Body of pancreas (tissue), 4 donors: ENCODE measurements at regions not wholly inside any gene's neighbourhood (a gene's known extent, or its start where the extent isn't known, plus 50 kb on each side); places are given as distances from the start of the nearest gene placed in this dataset.

ENCODE experiments used
- ATAC-seq: fragments of 150-250 bp; one replicate; pipeline ENCODE4 v1.9.1; 2016
- DNase-seq, 4 donors: peaks; one replicate each; pipeline ENCODE4 v3.0.0-alpha.2; 2019
- H3K27ac ChIP-seq, 4 donors: fragments of 200-600 bp; sonication (generic); 1 replicate in 3 of 4; 2 replicates in 1 of 4; pipeline versions ENCODE4 v1.5.1 to v1.6.1; 2016 to 2019; ENCODE audit warnings: mild to moderate bottlenecking in 1 of 4, mixed read lengths in 1 of 4, moderate library complexity in 1 of 4
- H3K27me3 ChIP-seq, 2 donors: fragments of 200-600 bp; sonication (generic); one replicate each; pipeline ENCODE4 v1.6.0; 2016; ENCODE audit warnings: mild to moderate bottlenecking in 1 of 2
- H3K36me3 ChIP-seq, 2 donors: fragments of 200-600 bp; sonication (generic); replicated peaks in 1 of 2; 2 replicates each; pipeline ENCODE4 v1.5.1; 2016; ENCODE audit warnings: low read depth in 2 of 2; ENCODE audit not compliant: insufficient read depth in 1 of 2
- H3K4me1 ChIP-seq: fragments of 200-600 bp; sonication (generic); one replicate; pipeline ENCODE4 v1.6.0; 2016
- H3K4me3 ChIP-seq, 2 donors: fragments of 200-600 bp; sonication (generic); 1 replicate in 1 of 2; 2 replicates in 1 of 2; pipeline ENCODE4 v1.5.1; 2016 to 2019
- H3K9me3 ChIP-seq, 3 donors: fragments of 200-600 bp; sonication (generic); 1 replicate in 2 of 3; 2 replicates in 1 of 3; pipeline ENCODE4 v1.5.1; 2016
- POLR2A ChIP-seq, 3 donors: fragments of 450-650 bp; IDR thresholded peaks; one replicate each; pipeline ENCODE4 v1.6.1; 2016; ENCODE audit warnings: antibody characterized with exemption in 3 of 3, mild to moderate bottlenecking in 2 of 3
- WGBS, 2 donors: methylation state at CpG; one replicate each; pipeline ENCODE4 v1.1.5; 2017; 5-methylcytosine and 5-hydroxymethylcytosine counted together
- intact Hi-C: fragments of 100-400 bp; cut with DNase I; formaldehyde crosslinking; loops from one replicate; pipeline ENCODE4 v1.15.1; 2023
- TF ChIP-seq, protein P1 (sequence below), 7 experiments: fragments of 450-650 bp in 4 of 7; fragments of 200-600 bp in 3 of 7; sonication (generic) in 3 of 7; IDR thresholded peaks; one replicate each; pipeline ENCODE4 v1.5.1; 2016 to 2019; ENCODE audit warnings: antibody characterized with exemption in 7 of 7

DNA sequence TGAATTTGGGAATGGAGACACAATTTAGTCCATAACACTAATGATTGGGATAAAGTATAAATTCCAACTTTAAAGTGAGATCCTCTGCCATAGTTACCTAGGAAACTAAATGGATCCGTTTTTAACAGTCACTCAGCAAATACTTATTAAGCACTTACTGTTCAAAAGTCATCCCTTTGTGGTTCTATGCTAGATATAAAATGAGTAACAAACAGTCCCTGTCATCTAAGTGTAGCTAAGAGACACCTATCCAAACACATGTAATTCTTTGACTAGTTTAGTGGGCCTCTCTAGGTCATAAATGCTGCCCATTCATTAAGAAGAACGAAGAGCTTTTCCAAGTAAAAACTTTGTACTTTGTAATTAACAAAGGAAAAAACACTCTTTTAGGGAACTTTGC lies 244.2 kb upstream of the CDIN1 start:
- H3K9me3 ChIP-seq: no peaks in the 10 kb centered on the region
- no peak for ATAC-seq
- no peak overlapping the region for H3K27ac ChIP-seq
- whole genome bisulfite sequencing, 2 donors: 60 to 67% methylated on average over 2 of the region's 2 CpGs
- no peak for TF ChIP-seq POLR2A (IDR thresholded peaks at IDR 0.05)
- TF ChIP-seq, protein P1, sequence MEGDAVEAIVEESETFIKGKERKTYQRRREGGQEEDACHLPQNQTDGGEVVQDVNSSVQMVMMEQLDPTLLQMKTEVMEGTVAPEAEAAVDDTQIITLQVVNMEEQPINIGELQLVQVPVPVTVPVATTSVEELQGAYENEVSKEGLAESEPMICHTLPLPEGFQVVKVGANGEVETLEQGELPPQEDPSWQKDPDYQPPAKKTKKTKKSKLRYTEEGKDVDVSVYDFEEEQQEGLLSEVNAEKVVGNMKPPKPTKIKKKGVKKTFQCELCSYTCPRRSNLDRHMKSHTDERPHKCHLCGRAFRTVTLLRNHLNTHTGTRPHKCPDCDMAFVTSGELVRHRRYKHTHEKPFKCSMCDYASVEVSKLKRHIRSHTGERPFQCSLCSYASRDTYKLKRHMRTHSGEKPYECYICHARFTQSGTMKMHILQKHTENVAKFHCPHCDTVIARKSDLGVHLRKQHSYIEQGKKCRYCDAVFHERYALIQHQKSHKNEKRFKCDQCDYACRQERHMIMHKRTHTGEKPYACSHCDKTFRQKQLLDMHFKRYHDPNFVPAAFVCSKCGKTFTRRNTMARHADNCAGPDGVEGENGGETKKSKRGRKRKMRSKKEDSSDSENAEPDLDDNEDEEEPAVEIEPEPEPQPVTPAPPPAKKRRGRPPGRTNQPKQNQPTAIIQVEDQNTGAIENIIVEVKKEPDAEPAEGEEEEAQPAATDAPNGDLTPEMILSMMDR (IDR thresholded peaks at IDR 0.05): no peak
- no peaks in the 10 kb centered on the region for H3K27me3 ChIP-seq
- no peaks in the 10 kb centered on the region for H3K4me1 ChIP-seq
- intact Hi-C loops: no loop called here
- no peaks in the 10 kb centered on the region for H3K36me3 ChIP-seq
- DNase-seq: no peak
- H3K4me3 ChIP-seq: no peak overlapping the region

DNA sequence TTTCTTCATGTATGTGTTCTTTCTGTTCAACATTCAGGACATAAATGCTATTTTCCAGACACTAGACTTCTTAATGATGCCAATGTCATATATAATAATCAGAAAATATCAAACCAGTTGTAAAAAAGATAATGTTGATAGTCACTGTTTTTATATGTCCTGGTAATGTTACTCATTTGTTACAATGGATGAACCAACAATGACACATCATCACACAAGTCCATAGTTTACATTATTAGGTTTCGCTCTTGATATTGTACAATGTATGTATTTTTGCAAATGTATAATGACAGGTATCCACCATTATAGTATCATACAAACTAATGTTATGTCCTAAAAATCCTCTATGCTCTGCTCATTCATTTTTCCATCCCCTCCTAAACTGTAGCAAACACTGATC lies 243.8 kb upstream of the CDIN1 start:
- Histone ChIP-seq H3K27me3 (no peaks in the 10 kb centered on the region), H3K9me3 (no peaks in the 10 kb centered on the region), H3K4me1 (no peaks in the 10 kb centered on the region), H3K36me3 (no peaks in the 10 kb centered on the region), H3K27ac (no peak overlapping the region), H3K4me3 (no peak overlapping the region)
- 92 to 95% methylated on average over 1 of the region's 1 CpG for WGBS, 2 donors
- intact Hi-C loops: no loop called here
- TF ChIP-seq, protein P1 (IDR thresholded peaks at IDR 0.05): no peak
- no peak for TF ChIP-seq POLR2A (IDR thresholded peaks at IDR 0.05)
- ATAC-seq: no peak
- DNase-seq: no peak

DNA sequence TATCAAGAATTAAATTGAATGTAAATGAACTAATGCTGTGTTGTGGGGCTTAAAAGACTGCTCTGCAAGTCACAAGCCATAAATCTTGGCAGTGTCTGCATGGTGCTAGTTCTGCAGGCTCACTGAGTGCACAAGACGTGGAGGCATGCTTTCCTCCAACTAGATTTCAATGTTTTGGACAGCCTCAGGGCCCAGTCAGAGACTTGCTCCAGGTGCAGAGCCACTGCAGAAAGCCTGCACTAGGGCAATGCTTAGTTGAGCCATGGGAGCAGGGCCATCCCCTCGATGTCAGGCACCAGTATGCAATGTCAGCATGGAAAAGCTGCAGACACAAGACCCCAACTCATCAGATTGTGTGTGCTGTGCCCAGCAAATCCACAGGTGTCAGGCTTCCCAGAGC lies 234.5 kb upstream of the CDIN1 start:
- ATAC-seq (no peak), DNase-seq (no peak)
- no peaks in the 10 kb centered on the region for H3K27me3 ChIP-seq
- no peaks in the 10 kb centered on the region for H3K4me1 ChIP-seq
- H3K9me3 ChIP-seq: no peaks in the 10 kb centered on the region
- H3K4me3 ChIP-seq: no peak overlapping the region
- no peaks in the 10 kb centered on the region for H3K36me3 ChIP-seq
- intact Hi-C loops: no loop called here
- H3K27ac ChIP-seq: no peak overlapping the region
- WGBS, 2 donors: 55 to 59% methylated on average over 2 of the region's 2 CpGs
- no peak for TF ChIP-seq POLR2A (IDR thresholded peaks at IDR 0.05)
- TF ChIP-seq, protein P1 (IDR thresholded peaks at IDR 0.05): no peak

DNA sequence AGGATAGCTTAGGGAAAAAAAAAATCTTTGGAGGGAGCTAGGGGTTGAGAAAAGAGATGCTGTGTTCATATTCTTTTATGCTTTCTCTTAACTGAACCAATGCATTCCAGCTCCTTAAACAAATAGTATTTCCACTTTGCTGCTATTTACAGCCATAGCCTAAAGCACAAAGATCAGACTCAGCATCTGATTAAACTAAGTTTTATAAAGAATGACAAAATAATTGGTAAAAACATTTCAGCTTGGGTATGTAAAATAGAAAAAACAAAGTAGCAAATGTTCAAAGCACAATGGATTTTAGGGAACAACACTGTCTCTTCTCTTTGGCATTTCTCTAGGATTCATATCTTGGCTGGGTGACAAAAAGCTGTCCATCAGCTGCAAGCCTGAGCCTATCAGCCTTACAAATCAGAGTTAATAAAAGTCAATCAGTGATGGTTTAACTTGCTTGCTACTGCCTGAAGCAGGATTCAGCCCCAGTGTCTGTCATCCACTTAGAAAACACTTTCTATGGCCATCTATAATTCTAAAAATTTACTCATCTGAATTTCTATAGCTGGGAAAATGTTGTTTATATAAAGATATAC lies 232.1 kb upstream of the CDIN1 start:
- no peaks in the 10 kb centered on the region for H3K27me3 ChIP-seq
- no peak overlapping the region for H3K27ac ChIP-seq
- TF ChIP-seq, protein P1 (IDR thresholded peaks at IDR 0.05): no peak
- no peak for TF ChIP-seq POLR2A (IDR thresholded peaks at IDR 0.05)
- no peaks in the 10 kb centered on the region for H3K9me3 ChIP-seq
- no peak overlapping the region for H3K4me3 ChIP-seq
- DNase-seq: no peak
- no peak for ATAC-seq
- intact Hi-C loops: no loop called here
- H3K4me1 ChIP-seq: no peaks in the 10 kb centered on the region
- no peaks in the 10 kb centered on the region for H3K36me3 ChIP-seq

DNA sequence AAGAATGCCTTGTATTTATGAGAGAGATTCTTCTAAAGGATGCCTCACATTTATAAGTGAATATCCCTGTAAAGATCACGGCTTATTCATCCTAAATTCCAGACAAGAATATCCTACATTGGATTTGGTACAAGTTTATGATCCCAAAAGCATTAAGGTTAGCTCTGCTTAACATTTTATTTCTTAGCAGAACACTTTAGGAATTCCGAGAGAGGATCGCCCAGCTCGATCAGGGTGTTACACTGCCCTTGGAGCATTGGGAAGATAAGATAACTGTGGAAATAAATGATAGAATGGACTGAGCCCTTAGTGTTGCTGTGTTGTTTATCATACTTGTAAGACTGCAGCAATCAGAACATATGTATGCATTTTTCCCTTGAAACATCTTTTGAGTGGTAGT lies 223.0 kb upstream of the CDIN1 start:
- Histone ChIP-seq H3K4me3 (no peak overlapping the region), H3K4me1 (no peaks in the 10 kb centered on the region), H3K27me3 (no peaks in the 10 kb centered on the region), H3K27ac (no peak overlapping the region), H3K9me3 (no peaks in the 10 kb centered on the region), H3K36me3 (no peaks in the 10 kb centered on the region)
- WGBS, 2 donors: 24 to 30% methylated on average over 4 of the region's 4 CpGs
- DNase-seq (no peak), ATAC-seq (no peak)
- intact Hi-C loops: no loop called here
- no peak for TF ChIP-seq POLR2A (IDR thresholded peaks at IDR 0.05)
- TF ChIP-seq, protein P1 (IDR thresholded peaks at IDR 0.05): no peak
